CD4-positive, alpha-beta T cell treated with Interleukin-6 for 4 hours (primary cell): ENCODE measurements at regions not wholly inside any gene's neighbourhood (a gene's known extent, or its start where the extent isn't known, plus 50 kb on each side); places are given as distances from the start of the nearest gene placed in this dataset.
"Not testable (repeated sequence)": the region's sequence is repeated elsewhere in the genome, so short reads cannot be mapped to it uniquely, and the experiment has no call there.

Experiments used
- DNase-seq: peaks from one replicate; pipeline ENCODE4 v3.0.0-alpha.2; 2020; ENCODE audit warnings: mixed read lengths

GRCh38 chr4:54586320-54586955 is 71.3 kb upstream of the KIT start:
- no peak for DNase-seq

- no peak for DNase-seq
Observed at GRCh38 chr4:54587107-54587891, 70.5 kb upstream of the KIT start.

GRCh38 chr4:54588404-54588803 is 69.4 kb upstream of the KIT start:
- no peak for DNase-seq

- DNase-seq: no peak
Observed at GRCh38 chr4:54589586-54589985, 68.2 kb upstream of the KIT start.

GRCh38 chr4:54593795-54594322 is 63.9 kb upstream of the KIT start:
- DNase-seq: no peak

- no peak for DNase-seq
Observed at GRCh38 chr4:54596201-54596600, 61.6 kb upstream of the KIT start.

- not testable (repeated sequence) for DNase-seq
Observed at GRCh38 chr4:54597678-54598077, 60.1 kb upstream of the KIT start.

- DNase-seq: not testable (repeated sequence)
Observed at GRCh38 chr4:54602175-54602574, 55.6 kb upstream of the KIT start.

- DNase-seq: no peak
Observed at GRCh38 chr4:54607067-54607466, 50.7 kb upstream of the KIT start.

GRCh38 chr4:54607521-54607920 is 50.2 kb upstream of the KIT start:
- DNase-seq: no peak
